GM12891 (cell line): ENCODE measurements at regions not wholly inside any gene's neighbourhood (a gene's known extent, or its start where the extent isn't known, plus 50 kb on each side); places are given as distances from the start of the nearest gene placed in this dataset.

Experiments used
- POLR2A ChIP-seq: IDR thresholded peaks from 2 replicates; pipeline ENCODE4 v1.6.1; 2011; ENCODE audit warnings: low read depth, low read length, control low read depth
- POLR2AphosphoS5 ChIP-seq: IDR thresholded peaks from 2 replicates; pipeline ENCODE4 v1.6.1; 2011; ENCODE audit warnings: low read depth, low read length, control low read depth
- SPI1 ChIP-seq: IDR thresholded peaks from 2 replicates; pipeline ENCODE4 v1.6.1; 2011; ENCODE audit warnings: low read depth, low read length, control low read depth

GRCh38 chr10:30752481-30752881 is 122.9 kb upstream of the LYZL2 start:
- TF ChIP-seq POLR2A (no peak), POLR2AphosphoS5 (no peak), SPI1 (no peak)
